Hepatocyte (in vitro differentiated cells): ENCODE measurements at regions not wholly inside any gene's neighbourhood (a gene's known extent, or its start where the extent isn't known, plus 50 kb on each side); places are given as distances from the start of the nearest gene placed in this dataset.

Source experiments
- DNase-seq: peaks from one replicate; pipeline ENCODE4 v3.0.0-alpha.2; 2016; ENCODE audit warnings: low spot score
- H2AFZ ChIP-seq: fragments of 200-600 bp; sonication (generic); 2 replicates; pipeline ENCODE4 v1.6.0; 2016; ENCODE audit warnings: antibody characterized with exemption, mild to moderate bottlenecking
- H3K27ac ChIP-seq: fragments of 200-600 bp; sonication (generic); 2 replicates; pipeline ENCODE4 v1.5.1; 2016; ENCODE audit warnings: mild to moderate bottlenecking
- H3K27me3 ChIP-seq: fragments of 200-600 bp; sonication (generic); 2 replicates; pipeline ENCODE4 v1.6.1; 2016
- H3K36me3 ChIP-seq: fragments of 200-600 bp; sonication (generic); replicated peaks from 2 replicates; pipeline ENCODE4 v1.5.1; 2016; ENCODE audit warnings: low read depth; ENCODE audit not compliant: insufficient read depth
- H3K4me1 ChIP-seq: fragments of 200-600 bp; sonication (generic); 2 replicates; pipeline ENCODE4 v1.5.1; 2016; ENCODE audit warnings: mild to moderate bottlenecking, moderate library complexity; ENCODE audit not compliant: insufficient read depth
- H3K4me2 ChIP-seq: fragments of 200-600 bp; sonication (generic); 2 replicates; pipeline ENCODE4 v1.6.0; 2016
- H3K4me3 ChIP-seq: fragments of 200-600 bp; sonication (generic); 2 replicates; pipeline ENCODE4 v1.5.1; 2016; ENCODE audit warnings: mild to moderate bottlenecking
- H3K79me2 ChIP-seq: fragments of 200-600 bp; sonication (generic); 2 replicates; pipeline ENCODE4 v1.6.0; 2017; ENCODE audit warnings: mild to moderate bottlenecking
- H3K9me2 ChIP-seq: fragments of 200-600 bp; sonication (generic); replicated peaks from 2 replicates; pipeline ENCODE4 v1.6.0; 2017; ENCODE audit warnings: mild to moderate bottlenecking; ENCODE audit not compliant: insufficient read depth
- H3K9me3 ChIP-seq: fragments of 200-600 bp; sonication (generic); 2 replicates; pipeline ENCODE4 v1.5.1; 2016; ENCODE audit warnings: low read depth, mild to moderate bottlenecking
- H4K20me1 ChIP-seq: fragments of 200-600 bp; sonication (generic); 2 replicates; pipeline ENCODE4 v1.6.0; 2016; ENCODE audit warnings: mild to moderate bottlenecking; ENCODE audit not compliant: insufficient read depth, poor library complexity, severe bottlenecking
- CTCF ChIP-seq: fragments of 200-600 bp; sonication (generic); IDR thresholded peaks from 2 replicates; pipeline ENCODE4 v1.5.1; 2016; ENCODE audit warnings: antibody characterized with exemption, mild to moderate bottlenecking; ENCODE audit not compliant: poor library complexity
- EZH2 ChIP-seq: fragments of 200-600 bp; sonication (generic); IDR thresholded peaks from 2 replicates; pipeline ENCODE4 v1.6.1; 2016; ENCODE audit warnings: antibody characterized with exemption, mild to moderate bottlenecking, borderline replicate concordance
- EZH2phosphoT487 ChIP-seq: fragments of 200-600 bp; sonication (generic); IDR thresholded peaks from one replicate; pipeline ENCODE4 v1.6.1; 2018; ENCODE audit warnings: antibody characterized with exemption, mild to moderate bottlenecking, low read depth, moderate library complexity; ENCODE audit not compliant: unreplicated experiment, severe bottlenecking
- WGBS: methylation state at CpG from one replicate; pipeline ENCODE4 v1.1.6; 2016; ENCODE audit warnings: low lambda C conversion rate; ENCODE audit errors: missing lambda C conversion rate; 5-methylcytosine and 5-hydroxymethylcytosine counted together

GRCh38 chr3:26562021-26562768, 60.4 kb upstream of the LRRC3B start:
- 68% methylated on average over 3 of the region's 3 CpGs for WGBS
- no peak overlapping the region for H3K27ac ChIP-seq

More at GRCh38 chr3:26562021-26562768, 60.4 kb upstream of the LRRC3B start:
- Histone ChIP-seq H4K20me1 (no peaks in the 10 kb centered on the region), H3K27me3 (no peaks in the 10 kb centered on the region), H2AFZ (no peak overlapping the region), H3K4me1 (no peaks in the 10 kb centered on the region), H3K79me2 (no peaks in the 10 kb centered on the region), H3K9me2 (no peaks in the 10 kb centered on the region), H3K9me3 (no peaks in the 10 kb centered on the region), H3K36me3 (no peaks in the 10 kb centered on the region), H3K4me3 (no peak overlapping the region), H3K4me2 (no peak overlapping the region)
- TF ChIP-seq EZH2phosphoT487 (no peak), EZH2 (no peak), CTCF (no peak)
- DNase-seq = no peak
